ENCODE measurements at regions not wholly inside any gene's neighbourhood (a gene's known extent, or its start where the extent isn't known, plus 50 kb on each side); places are given as distances from the start of the nearest gene placed in this dataset.

GRCh38 chr14:101474563-101475455 lies 86.5 kb upstream of the DIO3 start:
- DNase-seq (ENCODE audit: low read depth, low spot score) = no peak
- no peak overlapping the region for H3K27ac ChIP-seq

GRCh38 chr14:101475456-101476257 lies 85.6 kb upstream of the DIO3 start:
- DNase-seq (ENCODE audit: low read depth, low spot score) = no peak
- no peak overlapping the region for H3K27ac ChIP-seq

- no peak overlapping the region for H3K27ac ChIP-seq
- no peak for DNase-seq (ENCODE audit: low read depth, low spot score)
Observed at GRCh38 chr14:101476258-101476915, 84.9 kb upstream of the DIO3 start.

- H3K27ac ChIP-seq = peak overlapping the region; percentile 7
- no peak for DNase-seq (ENCODE audit: low read depth, low spot score)
Observed at GRCh38 chr14:101476916-101477553, 84.3 kb upstream of the DIO3 start.

- peak overlapping the region; percentile 7 for H3K27ac ChIP-seq
- DNase-seq (ENCODE audit: low read depth, low spot score) = no peak
Observed at GRCh38 chr14:101477648-101478047, 83.6 kb upstream of the DIO3 start.

DNA sequence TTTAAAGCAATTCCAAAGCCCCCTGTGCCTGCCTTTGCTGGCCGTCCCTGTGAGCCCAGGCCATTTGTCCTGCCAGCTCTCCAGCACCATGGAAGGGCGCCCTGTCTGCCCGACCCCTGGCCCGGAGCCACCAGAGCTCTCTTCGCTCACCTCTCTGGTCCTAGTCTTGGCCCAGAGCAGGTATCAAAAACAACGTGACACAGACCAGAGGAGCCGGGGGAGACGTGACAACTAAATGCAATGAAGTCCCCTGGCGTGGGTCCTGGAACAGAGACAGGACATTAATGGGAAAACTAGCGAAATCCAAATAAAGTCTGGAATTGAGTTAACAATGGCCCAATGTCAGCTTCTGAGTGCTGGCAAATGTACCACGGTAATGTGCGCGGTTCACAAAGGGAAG lies 83.2 kb upstream of the DIO3 start:
- no peak for DNase-seq (ENCODE audit: low read depth, low spot score)
- H3K27ac ChIP-seq = no peak overlapping the region

GRCh38 chr14:101478796-101479410 lies 82.4 kb upstream of the DIO3 start:
- no peak overlapping the region for H3K27ac ChIP-seq
- no peak for DNase-seq (ENCODE audit: low read depth, low spot score)

DNA sequence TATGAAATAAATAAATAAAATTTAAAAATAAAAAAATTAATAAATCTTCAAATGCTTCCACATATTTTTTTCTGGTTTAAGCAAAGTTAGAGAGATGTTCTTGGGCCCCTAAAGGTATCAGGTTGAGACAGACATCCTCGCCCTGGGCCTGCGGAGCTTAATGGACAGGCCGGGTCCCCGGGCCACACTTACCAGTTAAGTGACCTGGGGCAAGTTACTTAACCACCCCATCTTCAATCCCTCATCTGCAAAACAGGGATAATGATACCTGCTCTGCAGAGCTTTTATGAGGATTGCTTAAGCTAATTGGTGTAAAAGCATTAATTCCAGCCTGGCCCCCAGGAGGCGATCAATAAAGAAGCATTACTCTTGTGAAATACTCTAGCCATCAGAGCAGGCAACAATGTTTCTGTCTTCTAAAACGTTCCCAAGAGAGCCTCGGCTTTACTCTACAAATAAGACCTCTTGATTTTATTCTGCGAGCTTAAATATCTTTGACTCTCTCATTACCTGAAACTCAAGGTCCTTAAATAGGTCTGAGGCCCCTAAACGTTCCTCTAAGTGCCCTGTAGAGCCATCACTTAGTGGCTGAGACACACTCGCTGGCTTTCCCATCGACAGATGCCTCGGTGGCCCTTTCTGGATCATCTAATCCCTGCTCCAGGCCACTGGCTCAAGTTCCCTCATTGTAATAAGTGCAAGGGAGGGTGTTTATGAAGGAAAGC lies 81.1 kb upstream of the DIO3 start:
- H3K27ac ChIP-seq = peak overlapping the region; percentile 77
- no peak for DNase-seq (ENCODE audit: low read depth, low spot score)

DNA sequence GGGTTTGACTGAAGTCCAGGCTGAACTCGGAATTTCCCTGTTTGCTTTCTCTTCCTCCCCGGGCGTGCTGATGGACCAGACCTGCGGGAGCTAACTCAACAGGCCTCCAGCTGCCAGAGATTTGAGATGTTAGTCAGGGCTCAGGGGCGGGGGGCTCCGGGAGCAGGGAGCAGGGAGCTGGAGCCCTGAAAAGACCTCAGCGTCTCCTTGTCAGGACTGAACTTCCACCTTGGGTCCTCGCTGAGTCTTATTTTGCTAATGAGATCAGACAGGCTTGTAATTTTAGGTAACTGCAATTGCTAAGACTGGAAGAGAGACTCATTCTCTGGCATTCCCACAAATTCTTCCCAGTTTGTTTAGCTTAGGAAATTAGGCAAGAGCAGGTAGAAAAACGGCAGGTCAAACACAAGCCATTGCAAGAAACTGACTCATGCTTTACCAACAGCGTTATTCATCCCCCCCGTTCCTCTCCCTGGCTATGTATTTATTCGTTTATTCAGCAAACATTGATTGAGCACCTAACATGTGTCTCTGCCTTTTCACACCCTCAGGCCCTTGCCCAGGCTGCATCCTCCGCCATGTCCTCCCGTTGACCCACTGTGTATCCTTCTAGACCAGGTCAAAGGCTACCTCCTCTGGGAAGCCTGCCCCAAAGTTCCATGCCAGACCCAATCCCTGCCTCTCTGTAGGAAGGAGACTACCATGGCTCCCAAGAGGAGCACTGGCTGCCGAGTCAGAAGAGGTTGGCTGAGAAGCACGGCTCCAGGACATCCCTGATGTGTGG lies 80.4 kb upstream of the DIO3 start:
- peak overlapping the region; percentile 77 for H3K27ac ChIP-seq
- peak; percentile 79 for DNase-seq (ENCODE audit: low read depth, low spot score)

DNA sequence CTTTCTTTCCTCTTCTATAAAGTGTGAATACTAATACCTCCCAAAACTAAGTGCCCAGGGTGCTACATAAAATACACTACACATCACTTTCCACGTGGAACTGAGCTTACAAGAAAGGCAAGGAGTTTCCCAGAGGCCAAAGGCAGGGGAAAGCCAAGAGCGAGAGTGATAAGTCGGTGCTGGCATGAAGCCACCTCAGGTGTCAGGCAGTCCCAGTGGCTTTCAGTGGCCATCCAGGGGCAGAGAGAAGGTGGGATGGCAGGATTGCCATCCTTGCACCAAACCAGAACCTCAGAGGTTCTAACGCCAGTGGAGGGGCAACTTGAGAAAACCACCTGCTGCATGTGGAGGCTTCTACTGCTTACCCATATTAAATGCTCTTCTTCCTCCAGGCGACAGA lies 79.7 kb upstream of the DIO3 start:
- no peak for DNase-seq (ENCODE audit: low read depth, low spot score)
- H3K27ac ChIP-seq = peak overlapping the region; percentile 77

DNA sequence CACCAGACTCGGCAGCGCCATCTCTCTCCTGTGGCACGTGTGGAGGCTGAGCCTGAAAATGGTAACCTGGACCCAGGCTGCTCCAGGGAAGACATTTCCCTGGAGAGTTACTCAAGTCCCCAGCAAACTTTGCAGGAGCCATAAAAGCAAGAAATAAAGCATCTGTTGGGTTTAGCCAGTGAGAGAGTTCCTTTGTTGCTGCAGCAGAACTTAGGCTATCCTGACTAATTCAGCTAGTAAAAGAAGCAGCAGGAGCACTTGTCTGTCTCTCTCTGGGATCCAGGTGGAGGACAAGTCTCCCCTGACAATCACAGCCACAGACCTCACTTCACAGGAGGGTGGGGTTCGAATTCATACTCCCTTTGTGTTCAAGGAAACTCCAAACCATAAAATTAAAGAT lies 79.2 kb upstream of the DIO3 start:
- no peak for DNase-seq (ENCODE audit: low read depth, low spot score)
- H3K27ac ChIP-seq = no peak overlapping the region

DNA sequence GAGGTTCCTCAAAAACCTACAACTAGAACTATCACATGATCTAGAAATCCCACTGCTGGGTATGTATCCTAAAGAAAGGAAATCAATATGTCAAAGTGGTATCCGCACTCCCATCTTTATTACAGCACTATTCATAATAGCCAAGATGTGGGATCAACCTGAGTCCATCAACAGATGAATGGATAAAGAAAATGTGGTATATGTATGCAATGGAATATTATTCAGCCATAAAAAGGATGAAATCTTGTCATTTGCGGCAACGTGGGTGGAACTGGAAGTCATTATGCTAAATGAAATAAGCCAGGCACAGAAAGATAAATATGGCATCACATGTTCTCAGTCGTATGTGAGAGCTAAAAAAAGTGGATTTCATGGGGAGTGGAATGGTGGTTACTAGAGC lies 77.5 kb upstream of the DIO3 start:
- no peak overlapping the region for H3K27ac ChIP-seq
- no peak for DNase-seq (ENCODE audit: low read depth, low spot score)

GRCh38 chr14:101489092-101489760 lies 72.1 kb upstream of the DIO3 start:
- no peak overlapping the region for H3K27ac ChIP-seq
- DNase-seq (ENCODE audit: low read depth, low spot score) = no peak

GRCh38 chr14:101490771-101491170 lies 70.5 kb upstream of the DIO3 start:
- no peak for DNase-seq (ENCODE audit: low read depth, low spot score)
- no peak overlapping the region for H3K27ac ChIP-seq

- DNase-seq (ENCODE audit: low read depth, low spot score) = no peak
- H3K27ac ChIP-seq = no peak overlapping the region
Observed at GRCh38 chr14:101491841-101492240, 69.5 kb upstream of the DIO3 start.

- H3K27ac ChIP-seq = no peak overlapping the region
- DNase-seq (ENCODE audit: low read depth, low spot score) = no peak
Observed at GRCh38 chr14:101492716-101493115, 68.6 kb upstream of the DIO3 start.

DNA sequence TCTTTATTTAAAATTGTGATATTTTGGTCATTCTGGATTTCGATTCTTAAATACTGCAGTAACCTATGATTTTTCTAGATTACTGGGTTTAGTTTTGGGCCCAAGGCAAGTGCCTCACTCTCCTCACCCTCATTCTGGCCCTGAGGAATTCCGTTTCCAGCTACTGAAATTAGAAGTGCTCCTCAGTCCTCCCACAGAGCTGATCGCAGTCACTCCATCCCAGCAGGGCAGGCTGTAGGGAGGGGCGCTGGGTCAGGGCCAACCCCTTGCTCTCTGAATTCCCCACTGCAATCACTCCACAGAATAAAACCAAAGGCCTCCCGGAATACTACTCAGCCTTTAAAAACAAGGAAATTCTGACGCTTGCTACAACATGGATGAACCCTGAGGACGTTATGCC lies 66.5 kb upstream of the DIO3 start:
- DNase-seq (ENCODE audit: low read depth, low spot score) = no peak
- no peak overlapping the region for H3K27ac ChIP-seq

DNA sequence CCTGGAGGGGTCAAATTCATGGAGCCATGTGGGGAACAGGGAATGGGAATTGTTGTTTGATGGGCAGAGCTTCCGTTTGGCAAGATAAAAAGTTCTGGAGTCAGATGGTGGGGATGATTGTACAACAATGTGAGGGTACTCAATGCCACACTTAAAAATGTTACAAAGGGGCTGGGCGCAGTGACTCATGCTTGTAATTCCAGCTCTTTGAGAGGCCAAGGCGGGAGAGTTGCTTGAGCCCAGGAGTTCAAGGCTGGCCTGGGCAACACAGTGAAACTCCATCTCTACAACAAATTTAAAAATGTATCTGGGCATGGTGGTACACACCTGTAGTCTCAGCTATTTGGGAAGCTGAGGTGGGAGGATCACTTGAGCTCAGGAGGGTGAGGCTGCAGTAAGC lies 66.0 kb upstream of the DIO3 start:
- no peak for DNase-seq (ENCODE audit: low read depth, low spot score)
- no peak overlapping the region for H3K27ac ChIP-seq
